Dermis microvascular lymphatic vessel endothelial cell (primary cell): ENCODE measurements at regions not wholly inside any gene's neighbourhood (a gene's known extent, or its start where the extent isn't known, plus 50 kb on each side); places are given as distances from the start of the nearest gene placed in this dataset.
"Not testable (repeated sequence)": the region's sequence is repeated elsewhere in the genome, so short reads cannot be mapped to it uniquely, and the experiment has no call there.

ENCODE experiments used
- DNase-seq, 2 donors: peaks; one replicate each; pipeline versions ENCODE4 v3.0.0 to v3.0.0-alpha.2; 2010; ENCODE audit warnings: low read depth in 2 of 2

- DNase-seq, result peak in 1 of 2 donors; percentile 29
These were observed 76.9 kb upstream of the EED start for GRCh38 chr11:86167499-86168164.

DNA sequence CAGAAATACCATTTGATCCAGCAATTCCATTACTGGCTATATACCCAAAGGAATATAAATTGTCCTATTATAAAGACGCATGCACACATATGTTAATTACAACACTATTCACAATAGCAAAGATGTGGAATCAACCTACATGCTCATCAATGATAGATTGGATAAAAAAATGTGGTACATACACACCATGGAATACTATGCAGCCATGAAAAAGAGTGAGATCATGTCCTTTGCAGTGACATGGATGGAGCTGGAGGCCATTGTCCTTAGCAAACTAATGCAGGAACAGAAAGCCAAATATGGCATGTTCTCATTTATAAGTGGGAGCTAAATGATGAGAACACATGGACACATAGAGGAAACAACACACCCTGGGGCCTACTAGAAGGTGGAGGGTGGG, 78.3 kb upstream of the EED start:
- not testable (repeated sequence) for DNase-seq

DNA sequence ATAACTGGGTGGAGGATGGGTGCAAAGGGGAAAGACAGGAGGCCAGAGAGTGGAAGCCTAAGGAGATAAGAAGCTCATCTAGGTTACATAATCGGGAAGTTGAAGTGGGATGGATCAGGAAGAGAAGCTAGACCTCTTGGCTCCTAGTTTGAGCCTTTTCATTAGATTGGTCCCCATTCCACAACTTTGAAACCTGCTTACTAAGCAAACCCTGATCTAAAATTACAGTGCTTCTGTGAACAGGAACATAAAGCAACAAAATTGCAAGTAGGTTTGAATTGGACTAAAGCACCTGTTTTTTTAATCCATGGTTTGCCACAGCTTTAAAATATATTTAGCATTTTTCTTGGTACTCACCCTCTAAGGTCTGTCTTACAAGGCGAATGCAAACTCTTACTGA, 80.4 kb upstream of the EED start:
- DNase-seq, result no peak

DNA sequence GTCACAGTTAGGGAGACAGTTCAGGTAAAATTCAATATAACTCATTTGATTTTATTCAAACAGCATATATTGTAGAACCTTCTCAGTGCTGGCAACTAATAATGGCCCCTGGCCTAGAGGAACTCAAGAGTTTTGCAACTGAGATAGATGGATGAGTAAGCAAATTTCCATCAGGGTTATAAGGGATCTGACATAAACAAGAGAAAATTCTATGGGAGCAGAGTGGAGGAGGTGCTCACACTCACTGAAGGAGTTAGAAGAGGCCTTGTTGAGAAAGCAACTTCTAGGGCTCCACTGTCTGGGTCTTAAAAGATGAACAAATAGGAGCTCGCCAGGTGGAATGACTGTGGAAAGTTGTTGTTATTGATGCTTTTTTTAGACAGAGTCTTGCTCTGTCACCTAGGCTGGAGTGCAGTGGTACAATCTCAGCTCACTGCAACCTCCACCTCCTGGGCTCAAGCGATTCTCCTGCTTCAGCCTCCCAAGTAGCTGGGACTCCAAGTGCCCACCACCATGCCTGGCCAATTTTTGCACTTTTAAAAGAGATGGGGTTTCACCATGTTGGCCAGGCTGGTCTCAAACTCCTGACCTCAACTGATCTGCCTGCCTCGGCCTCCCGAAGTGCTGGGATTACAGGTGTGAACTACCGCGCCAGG, 81.2 kb upstream of the EED start:
- DNase-seq, result not testable (repeated sequence)

GRCh38 chr11:86162239-86162638, 82.3 kb upstream of the EED start:
- DNase-seq, result peak in 1 of 2 donors; percentile 55

GRCh38 chr11:86161837-86162236, 82.7 kb upstream of the EED start:
- DNase-seq, result no peak

- DNase-seq, result no peak
These were observed 83.2 kb upstream of the EED start for GRCh38 chr11:86161336-86161735.

DNA sequence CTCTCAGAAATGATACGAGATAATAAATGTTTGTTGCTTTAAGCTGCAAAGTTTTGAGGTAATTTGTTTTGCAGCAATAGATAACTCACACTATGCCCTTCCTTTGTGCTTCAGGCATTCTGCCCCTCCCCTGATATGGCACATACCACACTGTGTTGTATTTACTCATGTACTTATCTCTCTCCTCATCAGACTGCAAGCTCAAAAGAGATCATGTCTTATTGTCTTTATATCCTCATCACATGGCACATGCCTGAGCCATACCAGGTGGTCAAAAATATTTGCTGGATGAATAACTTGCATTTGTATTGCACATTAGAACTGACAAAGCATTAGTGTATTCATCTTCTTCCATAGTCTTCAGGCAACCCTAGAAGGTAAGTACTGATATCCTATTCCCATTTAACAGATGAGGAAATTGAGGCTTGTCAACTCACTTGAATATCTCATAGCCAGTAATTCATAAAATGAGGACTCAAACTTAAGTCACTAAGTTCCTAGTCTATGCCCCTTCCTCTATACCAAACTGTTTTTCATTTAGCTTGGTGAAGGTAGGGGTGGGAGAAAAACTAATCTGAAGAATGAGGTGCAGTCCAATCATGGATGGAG, 83.9 kb upstream of the EED start:
- DNase-seq, result peak; percentile 35 to 73

DNA sequence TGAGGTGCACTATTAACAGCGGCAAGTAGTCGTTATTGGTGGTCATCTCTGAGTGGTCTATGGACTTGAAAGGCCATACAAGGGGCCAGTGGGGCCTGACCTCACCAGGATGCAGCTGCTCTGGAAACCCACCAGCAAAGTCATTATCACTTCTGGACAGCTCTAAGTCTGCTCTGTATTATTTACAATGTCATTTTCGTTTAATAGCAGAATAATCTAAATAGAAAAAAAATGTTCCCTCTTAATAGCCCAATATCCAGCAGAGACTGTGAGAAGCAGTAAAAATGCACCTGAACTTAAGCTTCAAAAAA, 85.0 kb upstream of the EED start:
- DNase-seq, result peak; percentile 37 to 48

GRCh38 chr11:86158704-86159580, 85.6 kb upstream of the EED start:
- DNase-seq, result no peak

GRCh38 chr11:86157797-86158378, 86.7 kb upstream of the EED start:
- no peak for DNase-seq

- DNase-seq, result no peak
These were observed 87.6 kb upstream of the PICALM start for GRCh38 chr11:86156397-86156955.

- no peak for DNase-seq
These were observed 86.4 kb upstream of the PICALM start for GRCh38 chr11:86155200-86155844.

GRCh38 chr11:86153439-86153838, 84.6 kb upstream of the PICALM start:
- peak in 1 of 2 donors; percentile 11 for DNase-seq

- no peak for DNase-seq
These were observed 84.0 kb upstream of the PICALM start for GRCh38 chr11:86152901-86153300.

DNA sequence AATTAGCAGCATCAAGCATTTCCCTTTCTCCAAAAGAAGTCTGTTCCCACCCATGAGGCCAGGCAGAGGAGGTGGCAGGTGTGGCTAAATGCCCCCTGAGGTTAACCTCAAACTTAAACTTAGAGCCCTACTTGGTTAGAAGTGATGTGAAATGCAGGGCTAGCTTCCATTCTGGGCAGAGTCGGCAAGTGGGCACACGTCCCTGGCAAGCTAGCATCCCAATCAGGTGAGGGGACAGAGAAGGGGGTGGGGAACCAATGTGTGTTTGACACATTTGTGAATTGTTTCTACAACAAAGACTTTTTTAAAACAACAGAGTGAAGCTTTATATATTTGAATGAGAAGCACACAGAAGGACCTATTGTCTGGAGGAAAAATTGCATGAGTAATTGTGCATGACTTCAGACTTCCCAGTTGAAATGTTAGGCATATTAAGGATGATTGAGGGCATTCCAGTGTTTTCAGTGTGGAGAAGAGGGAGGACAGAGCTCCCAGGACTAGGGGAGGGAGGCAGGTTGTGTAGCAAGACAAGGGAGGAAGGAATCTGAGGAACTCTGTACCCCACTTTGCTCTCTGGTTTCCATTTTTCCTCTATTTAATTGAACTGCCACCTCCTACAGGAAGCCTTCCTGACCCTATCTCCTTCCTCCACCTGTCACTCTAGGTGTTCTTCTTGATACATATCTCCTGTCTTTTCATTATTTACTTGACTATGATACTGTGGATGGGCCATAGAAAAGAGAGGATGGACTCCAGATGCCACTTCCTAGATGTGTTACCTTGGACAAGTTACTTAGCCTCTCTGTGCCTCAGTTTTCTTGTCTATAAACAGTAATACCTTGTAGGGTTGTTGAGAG, 83.3 kb upstream of the PICALM start:
- DNase-seq, result peak in 1 of 2 donors; percentile 63

DNA sequence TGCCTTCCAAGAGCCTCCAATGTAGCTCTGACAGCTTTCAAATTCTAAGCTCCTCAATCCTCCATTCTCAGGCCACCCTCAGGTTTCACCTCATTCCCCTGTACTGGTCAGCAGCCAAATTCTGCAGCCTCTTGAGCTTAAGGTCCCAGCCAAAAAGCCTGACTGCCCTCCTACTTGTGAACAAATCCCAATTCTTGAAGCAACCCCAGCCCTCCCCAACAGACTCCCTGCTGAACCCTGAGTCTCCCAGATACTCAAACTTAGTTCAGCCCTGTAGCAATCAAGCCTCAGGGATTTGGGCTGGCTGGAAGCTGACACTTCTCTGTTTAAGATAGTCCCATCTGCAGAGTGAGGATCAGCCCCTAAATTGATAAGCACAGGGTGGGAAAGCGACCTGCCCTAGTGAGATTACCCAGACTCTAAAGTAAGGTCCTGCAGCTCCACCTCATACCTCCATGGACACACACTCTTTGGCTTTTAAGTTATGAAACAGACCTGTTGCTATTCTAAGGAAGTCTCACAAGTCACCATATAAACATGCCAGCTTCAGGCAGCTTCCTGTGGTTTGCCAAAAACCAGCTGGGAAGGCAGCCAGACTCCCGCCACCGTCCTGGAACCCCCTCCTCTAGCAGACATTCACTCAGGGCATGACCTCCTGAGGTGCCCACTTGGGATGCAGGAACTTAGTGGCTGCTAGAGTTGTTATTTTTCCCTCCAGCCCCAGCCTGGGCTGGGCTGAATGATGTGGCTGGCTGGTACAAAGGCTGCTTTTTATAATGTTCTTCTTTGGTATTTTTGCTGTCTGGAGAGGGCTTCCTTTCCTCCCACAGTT, 82.5 kb upstream of the PICALM start:
- DNase-seq, result peak in 1 of 2 donors; percentile 60

DNA sequence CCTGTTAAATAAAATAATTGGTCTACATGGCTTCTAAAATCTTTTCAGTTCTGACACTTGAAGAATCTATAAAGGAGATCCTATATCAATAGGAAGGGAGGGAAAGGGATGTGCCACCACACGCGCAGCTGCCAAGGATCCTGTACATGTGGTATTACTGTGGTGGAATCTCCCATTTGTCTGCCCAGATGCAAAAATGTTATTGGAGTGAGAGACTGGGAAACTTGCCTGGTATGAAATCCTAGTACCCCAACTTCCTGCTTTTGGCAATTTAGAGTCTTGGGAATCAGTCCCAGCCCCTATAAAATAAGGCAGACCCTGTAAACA, 81.9 kb upstream of the PICALM start:
- DNase-seq, result peak in 1 of 2 donors; percentile 3

GRCh38 chr11:86149792-86150191, 80.9 kb upstream of the PICALM start:
- no peak for DNase-seq
